H9 (cell line): ENCODE measurements at regions not wholly inside any gene's neighbourhood (a gene's known extent, or its start where the extent isn't known, plus 50 kb on each side); places are given as distances from the start of the nearest gene placed in this dataset.

Experiments used
- DNase-seq: peaks from one replicate; pipeline ENCODE4 v3.0.0-alpha.2; 2017
- H2AFZ ChIP-seq: one replicate; pipeline ENCODE4 v1.6.1; 2013; ENCODE audit warnings: mild to moderate bottlenecking, low read length, control low read depth, moderate library complexity
- H2AK5ac ChIP-seq: 2 replicates; pipeline ENCODE4 v1.6.1; 2013; ENCODE audit warnings: low read length, control low read depth, mixed read lengths; ENCODE audit not compliant: insufficient read length
- H2BK120ac ChIP-seq: one replicate; pipeline ENCODE4 v1.6.1; 2013; ENCODE audit warnings: low read depth, mild to moderate bottlenecking, low read length, control low read depth, inconsistent platforms; ENCODE audit not compliant: poor library complexity, severe bottlenecking
- H2BK12ac ChIP-seq: 2 replicates; pipeline ENCODE4 v1.6.1; 2013; ENCODE audit warnings: low read length, control low read depth, mixed read lengths, low read depth; ENCODE audit not compliant: insufficient read length
- H2BK15ac ChIP-seq: 2 replicates; pipeline ENCODE4 v1.6.1; 2013; ENCODE audit warnings: low read depth, low read length, control low read depth
- H2BK20ac ChIP-seq: one replicate; pipeline ENCODE4 v1.6.1; 2013; ENCODE audit warnings: low read depth, mild to moderate bottlenecking, low read length, control low read depth, inconsistent platforms; ENCODE audit not compliant: poor library complexity, severe bottlenecking
- H2BK5ac ChIP-seq: 2 replicates; pipeline ENCODE4 v1.6.1; 2013; ENCODE audit warnings: low read length, control low read depth, mixed read lengths; ENCODE audit not compliant: insufficient read length
- H3K14ac ChIP-seq: 2 replicates; pipeline ENCODE4 v1.6.1; 2013; ENCODE audit warnings: low read length, control low read depth; ENCODE audit not compliant: insufficient read depth
- H3K18ac ChIP-seq: 2 replicates; pipeline ENCODE4 v1.6.1; 2013; ENCODE audit warnings: low read depth, mild to moderate bottlenecking, mixed read lengths, low read length, control low read depth; ENCODE audit not compliant: insufficient read length
- H3K23ac ChIP-seq: 2 replicates; pipeline ENCODE4 v1.6.1; 2013; ENCODE audit warnings: low read length, control low read depth, mixed read lengths, low read depth; ENCODE audit not compliant: insufficient read length
- H3K23me2 ChIP-seq: 2 replicates; pipeline ENCODE4 v1.6.1; 2013; ENCODE audit warnings: low read depth, mild to moderate bottlenecking, mixed read lengths, low read length, control low read depth; ENCODE audit not compliant: insufficient read length, poor library complexity, severe bottlenecking
- H3K27ac ChIP-seq: 2 replicates; pipeline ENCODE4 v1.5.1; 2013; ENCODE audit warnings: low read length, control low read depth, mixed read lengths, low read depth; ENCODE audit not compliant: insufficient read length
- H3K27me3 ChIP-seq: 2 replicates; pipeline ENCODE4 v1.6.1; 2013; ENCODE audit warnings: low read length, control low read depth, inconsistent platforms; ENCODE audit not compliant: insufficient read depth
- H3K4ac ChIP-seq: 2 replicates; pipeline ENCODE4 v1.6.1; 2013; ENCODE audit warnings: low read depth, mild to moderate bottlenecking, control low read depth, inconsistent platforms, low read length, moderate library complexity
- H3K4me1 ChIP-seq: 2 replicates; pipeline ENCODE4 v1.6.1; 2013; ENCODE audit warnings: low read length, control low read depth, inconsistent platforms; ENCODE audit not compliant: insufficient read depth
- H3K4me2 ChIP-seq: 2 replicates; pipeline ENCODE4 v1.6.1; 2013; ENCODE audit warnings: low read length, control low read depth, mixed read lengths; ENCODE audit not compliant: insufficient read length, insufficient read depth
- H3K56ac ChIP-seq: 2 replicates; pipeline ENCODE4 v1.6.1; 2013; ENCODE audit warnings: low read depth, mild to moderate bottlenecking, mixed read lengths, low read length, control low read depth; ENCODE audit not compliant: insufficient read length
- H3K79me1 ChIP-seq: 2 replicates; pipeline ENCODE4 v1.6.1; 2013; ENCODE audit warnings: low read depth, mild to moderate bottlenecking, moderate library complexity, low read length, control low read depth, inconsistent platforms; ENCODE audit not compliant: insufficient read depth, poor library complexity, severe bottlenecking
- H3K79me2 ChIP-seq: 2 replicates; pipeline ENCODE4 v1.6.1; 2013; ENCODE audit warnings: low read length, control low read depth, inconsistent platforms; ENCODE audit not compliant: insufficient read depth
- H3K9ac ChIP-seq: 2 replicates; pipeline ENCODE4 v1.6.1; 2013; ENCODE audit warnings: low read length, control low read depth, mixed read lengths; ENCODE audit not compliant: insufficient read length; ENCODE audit errors: extremely low read depth
- H3K9me3 ChIP-seq: one replicate; pipeline ENCODE4 v1.6.1; 2013; ENCODE audit warnings: low read depth, low read length, inconsistent platforms; ENCODE audit not compliant: control insufficient read depth
- H3T11ph ChIP-seq: one replicate; pipeline ENCODE4 v1.6.1; 2013; ENCODE audit warnings: mild to moderate bottlenecking, low read length, control low read depth, inconsistent platforms
- H4K20me1 ChIP-seq: one replicate; pipeline ENCODE4 v1.6.1; 2013; ENCODE audit not compliant: control insufficient read depth, insufficient read length, insufficient read depth
- H4K5ac ChIP-seq: 2 replicates; pipeline ENCODE4 v1.6.1; 2013; ENCODE audit warnings: low read depth, mild to moderate bottlenecking, mixed read lengths, low read length, control low read depth; ENCODE audit not compliant: insufficient read length
- H4K8ac ChIP-seq: replicated peaks from 2 replicates; pipeline ENCODE4 v1.6.1; 2013; ENCODE audit warnings: low read length, control low read depth, mixed read lengths, low read depth; ENCODE audit not compliant: insufficient read length
- H4K91ac ChIP-seq: 2 replicates; pipeline ENCODE4 v1.6.1; 2013; ENCODE audit warnings: low read depth, mild to moderate bottlenecking, moderate library complexity, mixed read lengths, low read length, control low read depth; ENCODE audit not compliant: insufficient read length
- H3K27ac Mint-ChIP-seq, 3 experiments: 2 replicates in 2 of 3; 3 replicates in 1 of 3; pipeline ENCODE4 v1.8.0; 2020 to 2021; ENCODE audit warnings: mixed read lengths in 3 of 3, mild to moderate bottlenecking in 1 of 3, moderate library complexity in 1 of 3
- H3K27me3 Mint-ChIP-seq: 2 replicates; pipeline ENCODE4 v1.8.0; 2021; ENCODE audit warnings: low read depth, mild to moderate bottlenecking, moderate library complexity, mixed read lengths
- H3K36me3 Mint-ChIP-seq, 3 experiments: 2 replicates in 2 of 3; 3 replicates in 1 of 3; pipeline ENCODE4 v1.8.0; 2020 to 2021; ENCODE audit warnings: low read depth in 3 of 3, mixed read lengths in 3 of 3; ENCODE audit not compliant: insufficient read depth in 1 of 3
- H3K4me1 Mint-ChIP-seq, 2 experiments: 2 replicates each; pipeline ENCODE4 v1.8.0; 2020; ENCODE audit warnings: mixed read lengths in 2 of 2
- H3K4me3 Mint-ChIP-seq, 2 experiments: 2 replicates in 1 of 2; 3 replicates in 1 of 2; pipeline ENCODE4 v1.8.0; 2020 to 2021; ENCODE audit warnings: mild to moderate bottlenecking in 2 of 2, mixed read lengths in 2 of 2, moderate library complexity in 1 of 2
- H3K9me3 Mint-ChIP-seq, 2 experiments: 2 replicates in 1 of 2; 3 replicates in 1 of 2; pipeline ENCODE4 v1.8.0; 2020; ENCODE audit warnings: mild to moderate bottlenecking in 2 of 2, mixed read lengths in 2 of 2, moderate library complexity in 1 of 2
- WGBS: extraction: QIAGEN DNeasy Blood & Tissue Kit; methylation state at CpG from one replicate; pipeline ENCODE4 v1.1.7; 2013; ENCODE audit warnings: missing lambda C conversion rate, low lambda C conversion rate, mixed read lengths; ENCODE audit not compliant: insufficient read length; ENCODE audit errors: extremely low coverage; 5-methylcytosine and 5-hydroxymethylcytosine counted together
- TF ChIP-seq, protein P1 (sequence below): fragments of 200-600 bp; sonication (generic); conservative IDR thresholded peaks from 3 replicates; pipeline ENCODE4 v1.8.0; 2021; ENCODE audit warnings: antibody characterized with exemption, mild to moderate bottlenecking

GRCh38 chr18:46364048-46364447, 259.9 kb downstream of the HAUS1 start:
- Histone ChIP-seq H3K79me1 (no peaks in the 10 kb centered on the region), H2BK12ac (no peak overlapping the region), H3K23me2 (no peaks in the 10 kb centered on the region), H3K79me2 (no peaks in the 10 kb centered on the region), H3K4ac (no peak overlapping the region), H2AK5ac (no peak overlapping the region), H3K14ac (no peak overlapping the region), H2BK15ac (no peak overlapping the region), H4K20me1 (no peaks in the 10 kb centered on the region), H3K23ac (no peak overlapping the region), H3T11ph (no peak overlapping the region), H3K18ac (no peak overlapping the region), H2BK120ac (no peak overlapping the region), H3K4me2 (no peak overlapping the region), H2AFZ (no peak overlapping the region), H4K8ac (no peak overlapping the region), H3K27me3 (no peaks in the 10 kb centered on the region), H3K4me1 (no peaks in the 10 kb centered on the region), H2BK20ac (no peak overlapping the region), H2BK5ac (no peak overlapping the region), H3K56ac (no peak overlapping the region), H4K5ac (no peak overlapping the region), H3K9ac (no peak overlapping the region), H4K91ac (no peak overlapping the region), H3K27ac (no peak overlapping the region), H3K9me3 (no peaks in the 10 kb centered on the region)
- H3K27ac Mint-ChIP-seq, result no peak overlapping the region
- no peaks in the 10 kb centered on the region; the same call in 1 of the 2 replicates for H3K27me3 Mint-ChIP-seq
- peaks cover 0 to 7% of the 10 kb centered on the region in 2 experiments; a peak in 4 of 5 replicates for H3K9me3 Mint-ChIP-seq
- H3K36me3 Mint-ChIP-seq, result peaks cover 2 to 8% (median 6%) of the 10 kb centered on the region in 3 experiments; a peak in 5 of 7 replicates
- TF ChIP-seq, protein P1, sequence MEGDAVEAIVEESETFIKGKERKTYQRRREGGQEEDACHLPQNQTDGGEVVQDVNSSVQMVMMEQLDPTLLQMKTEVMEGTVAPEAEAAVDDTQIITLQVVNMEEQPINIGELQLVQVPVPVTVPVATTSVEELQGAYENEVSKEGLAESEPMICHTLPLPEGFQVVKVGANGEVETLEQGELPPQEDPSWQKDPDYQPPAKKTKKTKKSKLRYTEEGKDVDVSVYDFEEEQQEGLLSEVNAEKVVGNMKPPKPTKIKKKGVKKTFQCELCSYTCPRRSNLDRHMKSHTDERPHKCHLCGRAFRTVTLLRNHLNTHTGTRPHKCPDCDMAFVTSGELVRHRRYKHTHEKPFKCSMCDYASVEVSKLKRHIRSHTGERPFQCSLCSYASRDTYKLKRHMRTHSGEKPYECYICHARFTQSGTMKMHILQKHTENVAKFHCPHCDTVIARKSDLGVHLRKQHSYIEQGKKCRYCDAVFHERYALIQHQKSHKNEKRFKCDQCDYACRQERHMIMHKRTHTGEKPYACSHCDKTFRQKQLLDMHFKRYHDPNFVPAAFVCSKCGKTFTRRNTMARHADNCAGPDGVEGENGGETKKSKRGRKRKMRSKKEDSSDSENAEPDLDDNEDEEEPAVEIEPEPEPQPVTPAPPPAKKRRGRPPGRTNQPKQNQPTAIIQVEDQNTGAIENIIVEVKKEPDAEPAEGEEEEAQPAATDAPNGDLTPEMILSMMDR, result no peak
- peaks cover 5 to 8% of the 10 kb centered on the region in 2 experiments for H3K4me1 Mint-ChIP-seq
- WGBS, result no CpG with 5 or more reads among the region's 5 CpGs
- no peak overlapping the region for H3K4me3 Mint-ChIP-seq
- no peak for DNase-seq
